SK-N-SH treated with all-trans-retinoic acid at 6 μM for 48 hours (cell line): ENCODE measurements at regions not wholly inside any gene's neighbourhood (a gene's known extent, or its start where the extent isn't known, plus 50 kb on each side); places are given as distances from the start of the nearest gene placed in this dataset.

ENCODE experiments used
- ATAC-seq: fragments of 200-7000 bp; cut with Tn5 transposase; 3 replicates; pipeline ENCODE4 v1.9.1; 2020; ENCODE audit warnings: mild to moderate bottlenecking, moderate library complexity
- ARNTL ChIP-seq: fragments of 450-650 bp; formaldehyde crosslinking; IDR thresholded peaks from 2 replicates; pipeline ENCODE4 v1.5.0; 2020; ENCODE audit warnings: low read depth, mild to moderate bottlenecking, moderate library complexity, borderline replicate concordance
- BACH2 ChIP-seq: fragments of 250-450 bp; sonication (Bioruptor Pico); IDR thresholded peaks from 2 replicates; pipeline ENCODE4 v1.9.0; 2021; ENCODE audit warnings: mild to moderate bottlenecking, borderline replicate concordance
- CREB5 ChIP-seq: fragments of 250-450 bp; sonication (Bioruptor Pico); IDR thresholded peaks from 2 replicates; pipeline ENCODE4 v1.5.1; 2020; ENCODE audit warnings: low read depth, mild to moderate bottlenecking, moderate library complexity
- CSDC2 ChIP-seq: fragments of 250-450 bp; sonication (Bioruptor Pico); IDR thresholded peaks from 2 replicates; pipeline ENCODE4 v1.5.0; 2020; ENCODE audit warnings: mild to moderate bottlenecking, moderate library complexity
- ESRRG ChIP-seq: fragments of 250-450 bp; sonication (Bioruptor Pico); IDR thresholded peaks from 2 replicates; pipeline ENCODE4 v1.6.1; 2021; ENCODE audit warnings: mild to moderate bottlenecking
- GLIS3 ChIP-seq: fragments of 250-450 bp; sonication (Bioruptor Pico); IDR thresholded peaks from 2 replicates; pipeline ENCODE4 v1.5.0; 2020; ENCODE audit warnings: mild to moderate bottlenecking, moderate library complexity
- ISL1 ChIP-seq: fragments of 250-450 bp; sonication (Bioruptor Pico); IDR thresholded peaks from 2 replicates; pipeline ENCODE4 v2.1.2; 2022; ENCODE audit warnings: mild to moderate bottlenecking, moderate library complexity
- PPARA ChIP-seq: fragments of 250-450 bp; sonication (Bioruptor Pico); IDR thresholded peaks from 2 replicates; pipeline ENCODE4 v1.5.0; 2020; ENCODE audit warnings: mild to moderate bottlenecking, borderline replicate concordance
- SNAI2 ChIP-seq: fragments of 250-450 bp; sonication (Bioruptor Pico); IDR thresholded peaks from 2 replicates; pipeline ENCODE4 v1.5.0; 2020; ENCODE audit warnings: mild to moderate bottlenecking, moderate library complexity
- TCF4 ChIP-seq: fragments of 250-450 bp; sonication (Bioruptor Pico); IDR thresholded peaks from 2 replicates; pipeline ENCODE4 v1.8.0; 2021; ENCODE audit warnings: mild to moderate bottlenecking, moderate library complexity, borderline replicate concordance
- TOX ChIP-seq: fragments of 250-450 bp; sonication (Bioruptor Pico); IDR thresholded peaks from 2 replicates; pipeline ENCODE4 v1.8.0; 2021; ENCODE audit warnings: mild to moderate bottlenecking, moderate library complexity, borderline replicate concordance
- TSHZ2 ChIP-seq: fragments of 250-450 bp; sonication (Bioruptor Pico); IDR thresholded peaks from 2 replicates; pipeline ENCODE4 v1.5.0; 2020; ENCODE audit warnings: mild to moderate bottlenecking, moderate library complexity
- ZC3H10 ChIP-seq: fragments of 250-450 bp; sonication (Bioruptor Pico); IDR thresholded peaks from 2 replicates; pipeline ENCODE4 v1.5.1; 2021; ENCODE audit warnings: mild to moderate bottlenecking, moderate library complexity
- ZFP3 ChIP-seq: fragments of 250-450 bp; sonication (Bioruptor Pico); IDR thresholded peaks from 2 replicates; pipeline ENCODE4 v1.5.0; 2020; ENCODE audit warnings: mild to moderate bottlenecking, moderate library complexity
- ZFP30 ChIP-seq: fragments of 450-650 bp; formaldehyde crosslinking; IDR thresholded peaks from 2 replicates; pipeline ENCODE4 v1.5.0; 2022; ENCODE audit warnings: mild to moderate bottlenecking, moderate library complexity
- ZNF565 ChIP-seq: fragments of 450-650 bp; formaldehyde crosslinking; conservative IDR thresholded peaks from 2 replicates; pipeline ENCODE4 v1.5.0; 2020; ENCODE audit warnings: low read depth, mild to moderate bottlenecking, moderate library complexity
- ZNF70 ChIP-seq: fragments of 450-650 bp; formaldehyde crosslinking; IDR thresholded peaks from 2 replicates; pipeline ENCODE4 v1.5.0; 2020; ENCODE audit warnings: mild to moderate bottlenecking, moderate library complexity
- ZNF8 ChIP-seq: fragments of 450-650 bp; formaldehyde crosslinking; IDR thresholded peaks from 2 replicates; pipeline ENCODE4 v1.5.0; 2020; ENCODE audit warnings: mild to moderate bottlenecking, moderate library complexity
- TF ChIP-seq, protein P1 (sequence below): fragments of 250-450 bp; sonication (Bioruptor Pico); IDR thresholded peaks from 2 replicates; pipeline ENCODE4 v1.8.0; 2021; ENCODE audit warnings: low read depth, mild to moderate bottlenecking, moderate library complexity, borderline replicate concordance
- TF ChIP-seq, protein P2 (sequence below): fragments of 250-450 bp; sonication (Bioruptor Pico); IDR thresholded peaks from 2 replicates; pipeline ENCODE4 v1.5.1; 2021; ENCODE audit warnings: mild to moderate bottlenecking, moderate library complexity
- TF ChIP-seq, protein P3 (sequence below): fragments of 250-450 bp; sonication (Bioruptor Pico); IDR thresholded peaks from 2 replicates; pipeline ENCODE4 v1.8.0; 2020; ENCODE audit warnings: mild to moderate bottlenecking, moderate library complexity, borderline replicate concordance

GRCh38 chr13:90205911-90206310, 1141.6 kb upstream of the MIR17HG start:
- ATAC-seq, result no peak
- no peak for TF ChIP-seq BACH2
- TF ChIP-seq, all 23 proteins: peak for 0

GRCh38 chr13:90217275-90217674, 1130.2 kb upstream of the MIR17HG start:
- no peak for ATAC-seq
- no peak for TF ChIP-seq PPARA
- no peak for TF ChIP-seq GLIS3 (CRISPR knock-in tag)
- TF ChIP-seq ARNTL (CRISPR knock-in tag), result no peak
- TF ChIP-seq ESRRG, result no peak
- TF ChIP-seq, protein P1, sequence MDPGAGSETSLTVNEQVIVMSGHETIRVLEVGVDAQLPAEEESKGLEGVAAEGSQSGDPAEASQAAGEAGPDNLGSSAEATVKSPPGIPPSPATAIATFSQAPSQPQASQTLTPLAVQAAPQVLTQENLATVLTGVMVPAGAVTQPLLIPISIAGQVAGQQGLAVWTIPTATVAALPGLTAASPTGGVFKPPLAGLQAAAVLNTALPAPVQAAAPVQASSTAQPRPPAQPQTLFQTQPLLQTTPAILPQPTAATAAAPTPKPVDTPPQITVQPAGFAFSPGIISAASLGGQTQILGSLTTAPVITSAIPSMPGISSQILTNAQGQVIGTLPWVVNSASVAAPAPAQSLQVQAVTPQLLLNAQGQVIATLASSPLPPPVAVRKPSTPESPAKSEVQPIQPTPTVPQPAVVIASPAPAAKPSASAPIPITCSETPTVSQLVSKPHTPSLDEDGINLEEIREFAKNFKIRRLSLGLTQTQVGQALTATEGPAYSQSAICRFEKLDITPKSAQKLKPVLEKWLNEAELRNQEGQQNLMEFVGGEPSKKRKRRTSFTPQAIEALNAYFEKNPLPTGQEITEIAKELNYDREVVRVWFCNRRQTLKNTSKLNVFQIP (CRISPR knock-in tag), result no peak
- TF ChIP-seq TCF4, result no peak
- TF ChIP-seq ZNF8 (CRISPR knock-in tag), result no peak
- no peak for TF ChIP-seq ZFP30 (CRISPR knock-in tag)
- no peak for TF ChIP-seq ZNF565
- TF ChIP-seq TSHZ2 (CRISPR knock-in tag), result no peak
- TF ChIP-seq TOX (CRISPR knock-in tag), result no peak
- TF ChIP-seq CSDC2 (CRISPR knock-in tag), result no peak
- TF ChIP-seq SNAI2 (CRISPR knock-in tag), result no peak
- TF ChIP-seq, all 23 proteins: peak for 0

- no peak for ATAC-seq
- TF ChIP-seq PPARA (no peak), CSDC2 (CRISPR knock-in tag) (no peak), ESRRG (no peak), SNAI2 (CRISPR knock-in tag) (no peak), ZC3H10 (CRISPR knock-in tag) (no peak), TSHZ2 (CRISPR knock-in tag) (no peak), ZFP30 (CRISPR knock-in tag) (no peak), TOX (CRISPR knock-in tag) (no peak), ISL1 (CRISPR knock-in tag) (no peak), ZNF70 (CRISPR knock-in tag) (no peak), ZFP3 (CRISPR knock-in tag) (no peak), CREB5 (no peak), BACH2 (no peak), GLIS3 (CRISPR knock-in tag) (no peak), ZNF8 (CRISPR knock-in tag) (no peak), ARNTL (CRISPR knock-in tag) (no peak), TCF4 (no peak)
- TF ChIP-seq, protein P2, sequence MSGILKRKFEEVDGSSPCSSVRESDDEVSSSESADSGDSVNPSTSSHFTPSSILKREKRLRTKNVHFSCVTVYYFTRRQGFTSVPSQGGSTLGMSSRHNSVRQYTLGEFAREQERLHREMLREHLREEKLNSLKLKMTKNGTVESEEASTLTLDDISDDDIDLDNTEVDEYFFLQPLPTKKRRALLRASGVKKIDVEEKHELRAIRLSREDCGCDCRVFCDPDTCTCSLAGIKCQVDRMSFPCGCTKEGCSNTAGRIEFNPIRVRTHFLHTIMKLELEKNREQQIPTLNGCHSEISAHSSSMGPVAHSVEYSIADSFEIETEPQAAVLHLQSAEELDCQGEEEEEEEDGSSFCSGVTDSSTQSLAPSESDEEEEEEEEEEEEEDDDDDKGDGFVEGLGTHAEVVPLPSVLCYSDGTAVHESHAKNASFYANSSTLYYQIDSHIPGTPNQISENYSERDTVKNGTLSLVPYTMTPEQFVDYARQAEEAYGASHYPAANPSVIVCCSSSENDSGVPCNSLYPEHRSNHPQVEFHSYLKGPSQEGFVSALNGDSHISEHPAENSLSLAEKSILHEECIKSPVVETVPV (CRISPR knock-in tag), result no peak
- TF ChIP-seq, protein P1 (CRISPR knock-in tag), result no peak
- TF ChIP-seq, protein P3, sequence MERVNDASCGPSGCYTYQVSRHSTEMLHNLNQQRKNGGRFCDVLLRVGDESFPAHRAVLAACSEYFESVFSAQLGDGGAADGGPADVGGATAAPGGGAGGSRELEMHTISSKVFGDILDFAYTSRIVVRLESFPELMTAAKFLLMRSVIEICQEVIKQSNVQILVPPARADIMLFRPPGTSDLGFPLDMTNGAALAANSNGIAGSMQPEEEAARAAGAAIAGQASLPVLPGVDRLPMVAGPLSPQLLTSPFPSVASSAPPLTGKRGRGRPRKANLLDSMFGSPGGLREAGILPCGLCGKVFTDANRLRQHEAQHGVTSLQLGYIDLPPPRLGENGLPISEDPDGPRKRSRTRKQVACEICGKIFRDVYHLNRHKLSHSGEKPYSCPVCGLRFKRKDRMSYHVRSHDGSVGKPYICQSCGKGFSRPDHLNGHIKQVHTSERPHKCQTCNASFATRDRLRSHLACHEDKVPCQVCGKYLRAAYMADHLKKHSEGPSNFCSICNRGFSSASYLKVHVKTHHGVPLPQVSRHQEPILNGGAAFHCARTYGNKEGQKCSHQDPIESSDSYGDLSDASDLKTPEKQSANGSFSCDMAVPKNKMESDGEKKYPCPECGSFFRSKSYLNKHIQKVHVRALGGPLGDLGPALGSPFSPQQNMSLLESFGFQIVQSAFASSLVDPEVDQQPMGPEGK, result no peak
- TF ChIP-seq, all 23 proteins: peak for 0
These were observed 1124.7 kb upstream of the MIR17HG start for GRCh38 chr13:90222758-90223157.
